Upper lobe of right lung (tissue), 1 donor: ENCODE measurements at regions not wholly inside any gene's neighbourhood (a gene's known extent, or its start where the extent isn't known, plus 50 kb on each side); places are given as distances from the start of the nearest gene placed in this dataset.

ENCODE experiments used
- ATAC-seq: fragments of 200-7000 bp; cut with Tn5 transposase; one replicate; pipeline ENCODE4 v1.9.1; 2020; ENCODE audit warnings: mild to moderate bottlenecking, moderate library complexity
- DNase-seq: peaks from one replicate; pipeline ENCODE4 v3.0.0-alpha.2; 2020
- H3K27ac ChIP-seq: fragments of 200-600 bp; one replicate; pipeline ENCODE4 v1.8.0; 2022
- H3K27me3 ChIP-seq: fragments of 200-600 bp; one replicate; pipeline ENCODE4 v1.8.0; 2022; ENCODE audit warnings: mild to moderate bottlenecking
- H3K36me3 ChIP-seq: fragments of 200-600 bp; one replicate; pipeline ENCODE4 v1.8.0; 2022
- H3K4me1 ChIP-seq: fragments of 200-600 bp; one replicate; pipeline ENCODE4 v1.8.0; 2022
- H3K4me3 ChIP-seq: fragments of 200-600 bp; one replicate; pipeline ENCODE4 v1.8.0; 2022; ENCODE audit warnings: mild to moderate bottlenecking
- H3K9me3 ChIP-seq: fragments of 200-600 bp; one replicate; pipeline ENCODE4 v1.8.0; 2022
- intact Hi-C: fragments of 100-400 bp; cut with DNase I; formaldehyde crosslinking; loops from one replicate; pipeline ENCODE4 v1.11.0; 2022
- TF ChIP-seq, protein P1 (sequence below): fragments of 200-600 bp; IDR thresholded peaks from one replicate; pipeline ENCODE4 v1.8.0; 2022; ENCODE audit warnings: antibody characterized with exemption
- donor health status: DM: no; HTN: yes; CAD: no; lungs with severe emphysema.

DNA sequence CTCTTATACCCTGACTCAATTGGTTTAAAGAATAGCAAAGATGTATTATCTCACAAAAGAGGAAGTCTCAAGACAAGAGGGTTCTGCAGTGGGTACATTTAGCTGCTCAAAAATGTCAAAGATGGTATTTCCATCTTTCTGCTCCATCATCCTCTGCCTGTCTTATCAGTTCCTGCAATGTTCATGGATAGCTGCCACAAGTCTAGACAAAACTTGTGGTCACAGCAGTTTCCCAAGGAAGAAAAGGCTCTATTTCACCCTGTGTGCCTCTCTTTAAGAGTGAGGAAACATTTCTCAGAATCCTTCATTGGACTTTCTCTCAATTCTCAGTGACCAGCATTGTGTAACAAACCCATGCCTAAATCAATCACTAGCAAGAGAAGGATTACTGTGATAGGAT lies 634.2 kb upstream of the AUTS2 start:
- Histone ChIP-seq H3K4me1 (no peaks in the 10 kb centered on the region), H3K4me3 (no peak overlapping the region), H3K36me3 (no peaks in the 10 kb centered on the region), H3K27ac (no peak overlapping the region), H3K9me3 (no peaks in the 10 kb centered on the region), H3K27me3 (no peaks in the 10 kb centered on the region)
- intact Hi-C loops: no loop called here
- no peak for ATAC-seq
- no peak for DNase-seq
- TF ChIP-seq, protein P1, sequence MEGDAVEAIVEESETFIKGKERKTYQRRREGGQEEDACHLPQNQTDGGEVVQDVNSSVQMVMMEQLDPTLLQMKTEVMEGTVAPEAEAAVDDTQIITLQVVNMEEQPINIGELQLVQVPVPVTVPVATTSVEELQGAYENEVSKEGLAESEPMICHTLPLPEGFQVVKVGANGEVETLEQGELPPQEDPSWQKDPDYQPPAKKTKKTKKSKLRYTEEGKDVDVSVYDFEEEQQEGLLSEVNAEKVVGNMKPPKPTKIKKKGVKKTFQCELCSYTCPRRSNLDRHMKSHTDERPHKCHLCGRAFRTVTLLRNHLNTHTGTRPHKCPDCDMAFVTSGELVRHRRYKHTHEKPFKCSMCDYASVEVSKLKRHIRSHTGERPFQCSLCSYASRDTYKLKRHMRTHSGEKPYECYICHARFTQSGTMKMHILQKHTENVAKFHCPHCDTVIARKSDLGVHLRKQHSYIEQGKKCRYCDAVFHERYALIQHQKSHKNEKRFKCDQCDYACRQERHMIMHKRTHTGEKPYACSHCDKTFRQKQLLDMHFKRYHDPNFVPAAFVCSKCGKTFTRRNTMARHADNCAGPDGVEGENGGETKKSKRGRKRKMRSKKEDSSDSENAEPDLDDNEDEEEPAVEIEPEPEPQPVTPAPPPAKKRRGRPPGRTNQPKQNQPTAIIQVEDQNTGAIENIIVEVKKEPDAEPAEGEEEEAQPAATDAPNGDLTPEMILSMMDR: no peak

DNA sequence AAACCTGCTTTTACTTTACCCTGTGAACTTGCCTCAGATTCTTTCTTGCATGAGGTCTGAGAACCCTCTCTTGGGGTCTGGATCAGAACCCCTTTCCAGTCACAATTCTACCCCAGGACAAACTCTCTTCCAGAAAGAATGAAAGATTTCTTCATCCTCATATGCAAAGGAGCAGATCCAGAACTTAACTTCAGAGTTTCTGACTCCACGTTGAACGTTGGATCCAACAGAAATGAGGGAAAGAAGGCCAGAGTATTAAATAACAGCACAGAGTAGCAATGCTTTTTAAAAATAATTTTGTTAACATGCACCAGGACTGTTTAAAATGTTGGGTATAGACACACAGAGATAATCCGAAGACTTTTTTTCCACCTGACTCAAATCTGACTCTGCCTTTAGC lies 632.9 kb upstream of the AUTS2 start:
- intact Hi-C loops: no loop called here
- Histone ChIP-seq H3K4me3 (no peak overlapping the region), H3K27me3 (no peaks in the 10 kb centered on the region), H3K4me1 (no peaks in the 10 kb centered on the region), H3K9me3 (no peaks in the 10 kb centered on the region), H3K27ac (no peak overlapping the region), H3K36me3 (no peaks in the 10 kb centered on the region)
- no peak for ATAC-seq
- no peak for DNase-seq
- TF ChIP-seq, protein P1: no peak

- Histone ChIP-seq H3K4me1 (no peaks in the 10 kb centered on the region), H3K27ac (no peak overlapping the region), H3K9me3 (no peaks in the 10 kb centered on the region), H3K4me3 (no peak overlapping the region), H3K27me3 (no peaks in the 10 kb centered on the region), H3K36me3 (no peaks in the 10 kb centered on the region)
- TF ChIP-seq, protein P1: no peak
- intact Hi-C loops: no loop called here
- no peak for DNase-seq
- no peak for ATAC-seq
These were observed 630.7 kb upstream of the AUTS2 start for GRCh38 chr7:68967598-68967997.

DNA sequence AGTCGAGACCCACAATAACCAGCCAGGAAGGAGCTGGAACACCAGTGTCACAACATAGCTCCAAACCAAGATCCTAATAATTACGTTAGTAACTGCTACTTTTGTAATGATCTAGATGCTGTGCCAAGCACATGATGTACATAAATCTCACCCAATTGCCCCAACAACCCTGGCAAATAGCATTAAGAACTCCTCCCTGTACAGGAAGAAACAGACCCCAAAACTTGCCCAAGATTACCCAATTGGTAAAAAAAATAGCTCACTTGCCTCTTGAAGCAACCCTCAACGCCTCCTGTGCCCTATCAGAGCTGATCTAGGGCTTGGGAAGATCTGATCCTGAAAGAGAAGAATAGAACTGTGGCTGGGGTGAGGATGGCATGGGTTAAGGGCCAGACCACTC lies 628.7 kb upstream of the AUTS2 start:
- H3K36me3 ChIP-seq: no peaks in the 10 kb centered on the region
- ATAC-seq (no peak), DNase-seq (no peak)
- no peaks in the 10 kb centered on the region for H3K9me3 ChIP-seq
- intact Hi-C loops: no loop called here
- H3K27me3 ChIP-seq: no peaks in the 10 kb centered on the region
- no peak overlapping the region for H3K27ac ChIP-seq
- TF ChIP-seq, protein P1: no peak
- H3K4me3 ChIP-seq: no peak overlapping the region
- no peaks in the 10 kb centered on the region for H3K4me1 ChIP-seq

- H3K4me3 ChIP-seq: no peak overlapping the region
- no peaks in the 10 kb centered on the region for H3K27me3 ChIP-seq
- H3K27ac ChIP-seq: no peak overlapping the region
- H3K36me3 ChIP-seq: no peaks in the 10 kb centered on the region
- DNase-seq (no peak), ATAC-seq (no peak)
- TF ChIP-seq, protein P1: no peak
- intact Hi-C loops: no loop called here
- no peaks in the 10 kb centered on the region for H3K9me3 ChIP-seq
- no peaks in the 10 kb centered on the region for H3K4me1 ChIP-seq
These were observed 626.5 kb upstream of the AUTS2 start for GRCh38 chr7:68971634-68972340.
